Natural killer cell (primary cell): ENCODE measurements at regions not wholly inside any gene's neighbourhood (a gene's known extent, or its start where the extent isn't known, plus 50 kb on each side); places are given as distances from the start of the nearest gene placed in this dataset.

Experiments
- ATAC-seq, 3 donors: fragments of 150-1000 bp in 2 of 3; fragments of 200-7000 bp in 1 of 3; cut with Tn5 transposase; 1 replicate in 1 of 3; 2 replicates in 2 of 3; pipeline ENCODE4 v1.10.0; 2021; ENCODE audit warnings: mild to moderate bottlenecking in 2 of 3, moderate library complexity in 2 of 3
- DNase-seq, 2 donors: peaks; one replicate each; pipeline versions ENCODE4 v3.0.0 to v3.0.0-alpha.2; 2013 to 2021; ENCODE audit warnings: mixed read lengths in 1 of 2
- H3K27ac ChIP-seq: one replicate; pipeline ENCODE4 v1.5.1; 2013; ENCODE audit warnings: mild to moderate bottlenecking, low read length
- H3K27me3 ChIP-seq: one replicate; pipeline ENCODE4 v1.6.1; 2013; ENCODE audit warnings: low read length; ENCODE audit not compliant: control insufficient read depth, insufficient read depth
- H3K36me3 ChIP-seq: one replicate; pipeline ENCODE4 v1.6.1; 2013; ENCODE audit warnings: low read length; ENCODE audit not compliant: control insufficient read depth, insufficient read depth
- H3K4me1 ChIP-seq: one replicate; pipeline ENCODE4 v1.6.1; 2013; ENCODE audit warnings: low read length; ENCODE audit not compliant: control insufficient read depth, insufficient read depth
- H3K4me3 ChIP-seq: one replicate; pipeline ENCODE4 v1.5.1; 2013; ENCODE audit warnings: low read length
- H3K9me3 ChIP-seq: one replicate; pipeline ENCODE4 v1.6.1; 2013; ENCODE audit warnings: low read length; ENCODE audit not compliant: control insufficient read depth, insufficient read depth
- H3K27ac Mint-ChIP-seq, 2 donors: one replicate each; pipeline ENCODE4 v1.8.0; 2022; ENCODE audit warnings: mild to moderate bottlenecking in 2 of 2, mixed read lengths in 2 of 2, moderate library complexity in 1 of 2
- H3K27me3 Mint-ChIP-seq, 2 donors: one replicate each; pipeline ENCODE4 v1.8.0; 2022; ENCODE audit warnings: low read depth in 2 of 2, mixed read lengths in 2 of 2
- H3K36me3 Mint-ChIP-seq: one replicate; pipeline ENCODE4 v1.8.0; 2022; ENCODE audit warnings: mixed read lengths
- H3K4me1 Mint-ChIP-seq, 2 donors: one replicate each; pipeline ENCODE4 v1.8.0; 2022; ENCODE audit warnings: mixed read lengths in 2 of 2
- H3K4me3 Mint-ChIP-seq: one replicate; pipeline ENCODE4 v1.8.0; 2022; ENCODE audit warnings: mild to moderate bottlenecking, moderate library complexity, mixed read lengths
- H3K9me3 Mint-ChIP-seq, 2 donors: one replicate each; pipeline ENCODE4 v1.8.0; 2022; ENCODE audit warnings: mixed read lengths in 2 of 2
- WGBS: methylation state at CpG from one replicate; pipeline ENCODE4 v1.1.7; 2013; ENCODE audit warnings: missing lambda C conversion rate; ENCODE audit not compliant: insufficient coverage; 5-methylcytosine and 5-hydroxymethylcytosine counted together
- intact Hi-C: fragments of 100-400 bp; cut with micrococcal nuclease; formaldehyde crosslinking; loops from one replicate; pipeline ENCODE4 v1.14.2; 2022
- TF ChIP-seq, protein P1 (sequence below): fragments of 200-600 bp; IDR thresholded peaks from one replicate; pipeline ENCODE4 v1.8.0; 2022; ENCODE audit warnings: antibody characterized with exemption

DNA sequence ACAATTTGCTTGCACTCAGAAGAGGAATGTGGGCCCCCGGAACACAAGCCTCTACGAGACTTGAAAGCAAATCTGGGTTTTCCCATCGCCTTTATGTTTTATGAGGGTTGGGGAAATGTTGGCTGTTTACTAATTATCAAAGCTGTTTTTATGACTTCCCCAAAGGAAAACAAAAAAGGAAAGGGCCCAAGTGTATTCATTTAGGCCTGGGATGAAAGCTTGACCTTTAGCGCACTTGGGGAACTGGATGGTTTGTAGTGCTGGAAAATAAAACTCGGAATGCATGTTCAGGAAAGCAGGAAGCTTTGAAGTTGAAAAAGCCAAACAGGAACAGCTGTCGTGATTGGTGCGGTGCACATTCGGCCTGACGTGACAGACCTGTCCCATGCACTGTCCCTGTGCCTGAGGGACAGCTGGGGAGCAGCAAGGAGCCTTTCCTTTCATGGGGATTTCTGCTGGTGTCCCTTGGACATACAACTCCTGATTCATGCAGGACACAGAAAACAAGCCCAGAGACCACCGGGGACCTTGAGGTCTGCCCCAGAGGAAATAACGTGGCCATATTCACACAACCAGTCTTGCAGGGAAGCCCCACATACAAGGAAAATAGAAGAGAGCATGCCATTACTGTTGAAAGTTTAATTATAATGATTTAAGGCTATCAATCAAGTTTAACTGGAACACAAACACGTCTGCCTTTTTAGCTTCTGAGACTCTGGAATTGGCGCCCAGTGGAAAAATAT is 169.7 kb upstream of the APCDD1 start:
- Mint-ChIP-seq H3K27me3 (peaks cover 2 to 16% of the 10 kb centered on the region in 2 donors), H3K27ac (no peak overlapping the region), H3K36me3 (no peaks in the 10 kb centered on the region), H3K4me1 (no peaks in the 10 kb centered on the region), H3K4me3 (no peak overlapping the region), H3K9me3 (no peaks in the 10 kb centered on the region)
- intact Hi-C loops = no loop called here
- Histone ChIP-seq H3K27me3 (no peaks in the 10 kb centered on the region), H3K4me1 (peaks cover 10% of the 10 kb centered on the region), H3K36me3 (no peaks in the 10 kb centered on the region), H3K27ac (no peak overlapping the region), H3K9me3 (no peaks in the 10 kb centered on the region), H3K4me3 (no peak overlapping the region)
- TF ChIP-seq, protein P1, sequence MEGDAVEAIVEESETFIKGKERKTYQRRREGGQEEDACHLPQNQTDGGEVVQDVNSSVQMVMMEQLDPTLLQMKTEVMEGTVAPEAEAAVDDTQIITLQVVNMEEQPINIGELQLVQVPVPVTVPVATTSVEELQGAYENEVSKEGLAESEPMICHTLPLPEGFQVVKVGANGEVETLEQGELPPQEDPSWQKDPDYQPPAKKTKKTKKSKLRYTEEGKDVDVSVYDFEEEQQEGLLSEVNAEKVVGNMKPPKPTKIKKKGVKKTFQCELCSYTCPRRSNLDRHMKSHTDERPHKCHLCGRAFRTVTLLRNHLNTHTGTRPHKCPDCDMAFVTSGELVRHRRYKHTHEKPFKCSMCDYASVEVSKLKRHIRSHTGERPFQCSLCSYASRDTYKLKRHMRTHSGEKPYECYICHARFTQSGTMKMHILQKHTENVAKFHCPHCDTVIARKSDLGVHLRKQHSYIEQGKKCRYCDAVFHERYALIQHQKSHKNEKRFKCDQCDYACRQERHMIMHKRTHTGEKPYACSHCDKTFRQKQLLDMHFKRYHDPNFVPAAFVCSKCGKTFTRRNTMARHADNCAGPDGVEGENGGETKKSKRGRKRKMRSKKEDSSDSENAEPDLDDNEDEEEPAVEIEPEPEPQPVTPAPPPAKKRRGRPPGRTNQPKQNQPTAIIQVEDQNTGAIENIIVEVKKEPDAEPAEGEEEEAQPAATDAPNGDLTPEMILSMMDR = no peak
- WGBS = 49% methylated on average over 13 of the region's 13 CpGs
- ATAC-seq (no peak), DNase-seq (no peak)

DNA sequence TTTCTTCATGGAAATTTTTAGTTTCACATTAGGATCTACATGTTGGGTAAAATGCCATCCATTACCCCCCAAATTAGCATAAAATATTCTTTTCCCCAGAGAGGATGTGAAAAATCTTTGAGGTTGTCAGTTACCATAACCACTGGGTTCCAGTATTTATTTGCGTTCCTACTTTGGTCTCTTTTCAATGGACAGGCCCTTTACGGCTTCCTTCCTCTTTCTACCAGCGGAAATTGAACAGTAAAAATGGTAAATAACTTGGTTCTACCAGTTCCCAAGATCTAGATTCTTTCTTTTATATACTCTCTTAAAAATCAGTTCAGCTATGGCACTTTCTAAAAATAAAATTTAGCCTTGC is 169.2 kb upstream of the APCDD1 start:
- Histone ChIP-seq H3K4me3 (no peak overlapping the region), H3K27ac (no peak overlapping the region), H3K36me3 (no peaks in the 10 kb centered on the region), H3K27me3 (no peaks in the 10 kb centered on the region), H3K4me1 (peaks cover 10% of the 10 kb centered on the region), H3K9me3 (no peaks in the 10 kb centered on the region)
- intact Hi-C loops = no loop called here
- Mint-ChIP-seq H3K9me3 (no peaks in the 10 kb centered on the region), H3K4me3 (no peak overlapping the region), H3K36me3 (no peaks in the 10 kb centered on the region), H3K4me1 (no peaks in the 10 kb centered on the region), H3K27me3 (peaks cover 2 to 16% of the 10 kb centered on the region in 2 donors), H3K27ac (no peak overlapping the region)
- no peak for ATAC-seq
- TF ChIP-seq, protein P1 = no peak
- WGBS = 0% methylated on average over 3 of the region's 3 CpGs
- DNase-seq = no peak

DNA sequence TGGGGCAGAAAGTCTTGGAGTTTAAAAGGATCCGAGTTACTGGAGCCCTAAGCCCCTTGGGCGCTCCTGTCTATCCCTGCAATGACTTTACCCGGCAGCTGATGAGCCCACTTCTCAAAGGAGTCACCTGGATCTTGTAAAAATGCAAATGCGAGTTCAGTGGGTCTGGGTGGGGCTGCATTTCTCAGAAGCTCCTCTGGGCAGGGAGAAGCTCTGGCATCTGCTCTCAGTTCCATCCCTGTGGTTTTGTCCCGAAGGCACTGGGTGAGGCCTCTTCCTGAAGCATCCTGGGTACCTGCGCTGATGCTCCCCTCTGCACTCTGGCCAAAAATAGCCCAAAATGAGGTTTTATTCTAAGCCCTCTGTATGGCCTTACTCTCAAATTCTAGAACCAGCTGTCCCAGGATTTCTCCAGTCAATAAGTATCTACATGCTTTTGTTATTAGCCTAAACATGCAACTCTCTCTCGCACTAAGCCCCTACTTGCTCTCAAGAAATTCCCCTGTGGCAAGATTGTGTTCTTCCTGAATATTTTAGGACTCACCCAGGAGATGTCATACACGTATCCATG is 167.8 kb upstream of the APCDD1 start:
- Histone ChIP-seq H3K4me1 (peaks cover 10% of the 10 kb centered on the region), H3K36me3 (no peaks in the 10 kb centered on the region), H3K27me3 (no peaks in the 10 kb centered on the region), H3K27ac (no peak overlapping the region), H3K4me3 (no peak overlapping the region), H3K9me3 (no peaks in the 10 kb centered on the region)
- 75% methylated on average over 8 of the region's 8 CpGs for WGBS
- DNase-seq (no peak), ATAC-seq (no peak)
- Mint-ChIP-seq H3K36me3 (no peaks in the 10 kb centered on the region), H3K27ac (no peak overlapping the region), H3K4me3 (no peak overlapping the region), H3K9me3 (no peaks in the 10 kb centered on the region), H3K4me1 (no peaks in the 10 kb centered on the region), H3K27me3 (peaks cover 2 to 16% of the 10 kb centered on the region in 2 donors)
- TF ChIP-seq, protein P1 = no peak
- intact Hi-C loops = no loop called here

DNA sequence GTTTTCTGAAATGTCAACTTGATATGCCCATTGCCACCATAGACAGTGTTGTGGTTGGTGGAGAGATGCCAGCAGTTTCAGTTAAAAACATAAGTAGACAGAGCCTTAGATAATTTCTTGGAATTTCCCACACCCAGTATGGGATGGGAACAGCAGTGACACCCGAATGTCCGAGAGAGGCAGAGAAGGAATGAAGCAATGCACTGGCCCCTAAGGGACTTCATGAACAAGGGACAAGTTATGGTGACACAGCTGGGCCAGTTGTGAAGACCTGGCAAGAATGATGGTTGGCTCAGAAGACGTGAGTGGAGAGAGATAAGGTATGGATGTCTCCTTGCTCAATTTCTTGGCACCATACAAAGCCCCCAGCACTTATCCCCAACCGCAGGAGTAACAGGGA is 165.2 kb upstream of the APCDD1 start:
- Histone ChIP-seq H3K9me3 (no peaks in the 10 kb centered on the region), H3K4me3 (no peak overlapping the region), H3K27ac (no peak overlapping the region), H3K4me1 (peaks cover 10% of the 10 kb centered on the region), H3K27me3 (no peaks in the 10 kb centered on the region), H3K36me3 (no peaks in the 10 kb centered on the region)
- peaks cover 0 to 2% of the 10 kb centered on the region in 2 donors for H3K27me3 Mint-ChIP-seq
- DNase-seq = no peak
- ATAC-seq = no peak
- H3K36me3 Mint-ChIP-seq = no peaks in the 10 kb centered on the region
- no peaks in the 10 kb centered on the region for H3K9me3 Mint-ChIP-seq
- H3K4me1 Mint-ChIP-seq = no peaks in the 10 kb centered on the region
- TF ChIP-seq, protein P1 = no peak
- no peak overlapping the region for H3K27ac Mint-ChIP-seq
- intact Hi-C loops = no loop called here
- H3K4me3 Mint-ChIP-seq = no peak overlapping the region
- 91% methylated on average over 2 of the region's 4 CpGs for WGBS
